GM12878 (cell line): ENCODE measurements at regions not wholly inside any gene's neighbourhood (a gene's known extent, or its start where the extent isn't known, plus 50 kb on each side); places are given as distances from the start of the nearest gene placed in this dataset.

Source experiments
- ATAC-seq: fragments of 200-7000 bp; cut with Tn5 transposase; 3 replicates; pipeline ENCODE4 v1.9.1; 2020; ENCODE audit warnings: mild to moderate bottlenecking, moderate library complexity
- BruUV-seq: library from RNA; stranded (reverse); fragments of 400-500 nt; replicated peaks from 2 replicates; lab custom pipeline; 2021; lab: Mats Ljungman, UMichigan
- CTCF ChIA-PET: fragments of 300-600 bp; sonication (Branson Sonifier 250); formaldehyde crosslinking; extraction: SDS; loops from one replicate; lab custom pipeline; 2021; ENCODE audit warnings: inconsistent platforms; lab: Yijun Ruan, JAX
- POLR2A ChIA-PET: fragments of 350-600 bp; formaldehyde crosslinking; extraction: SDS; loops from one replicate; lab custom pipeline; 2021; ENCODE audit warnings: inconsistent platforms; lab: Charles Lee
- RAD21 ChIA-PET: fragments of 300-600 bp; sonication (Branson Sonifier 250); formaldehyde crosslinking; loops from one replicate; lab custom pipeline; 2023; ENCODE audit warnings: antibody characterized with exemption; ENCODE audit not compliant: unreplicated experiment; lab: Charles Lee
- SMC1A ChIA-PET: fragments of 300-600 bp; sonication (Branson Sonifier 250); formaldehyde crosslinking; loops from one replicate; lab custom pipeline; 2023; ENCODE audit not compliant: unreplicated experiment, uncharacterized antibody; lab: Charles Lee
- DNase-seq: peaks from one replicate; pipeline ENCODE4 v3.0.0-alpha.2; 2011; ENCODE audit warnings: low read depth, low spot score
- FAIRE-seq: peaks from 3 replicates; lab custom pipeline; 2011; peaks lifted over from hg19 to GRCh38; lab: Jason Lieb, UNC
- H2AFZ ChIP-seq: 2 replicates; pipeline ENCODE4 v1.6.0; 2011; ENCODE audit warnings: low read depth, low read length, control low read depth; ENCODE audit not compliant: control insufficient read depth
- H3K27ac ChIP-seq: 2 replicates; pipeline ENCODE4 v1.5.1; 2011; ENCODE audit warnings: control low read depth; ENCODE audit not compliant: control insufficient read depth, insufficient read depth
- H3K27me3 ChIP-seq, 2 experiments: replicated peaks in 1 of 2; 2 replicates each; pipeline versions ENCODE4 v1.6.0 to v1.6.1; 2011; ENCODE audit warnings: low read length in 1 of 2; ENCODE audit not compliant: control insufficient read depth in 2 of 2, insufficient read depth in 2 of 2
- H3K36me3 ChIP-seq, 2 experiments: 2 replicates each; pipeline ENCODE4 v1.5.1; 2011; ENCODE audit warnings: low read length in 1 of 2; ENCODE audit not compliant: control insufficient read depth in 2 of 2, insufficient read depth in 2 of 2
- H3K4me1 ChIP-seq: 2 replicates; pipeline ENCODE4 v1.6.1; 2011; ENCODE audit warnings: mild to moderate bottlenecking, low read length, moderate library complexity, mixed read lengths; ENCODE audit not compliant: control insufficient read depth, insufficient read depth
- H3K4me2 ChIP-seq: 2 replicates; pipeline ENCODE4 v1.6.0; 2011; ENCODE audit warnings: control low read depth; ENCODE audit not compliant: control insufficient read depth, insufficient read depth
- H3K4me3 ChIP-seq: fragments of 200-600 bp; sonication (generic); 2 replicates; pipeline ENCODE4 v1.5.1; 2016
- H3K79me2 ChIP-seq: 2 replicates; pipeline ENCODE4 v1.6.0; 2011; ENCODE audit warnings: low read length; ENCODE audit not compliant: control insufficient read depth, insufficient read depth
- H3K9ac ChIP-seq: 2 replicates; pipeline ENCODE4 v1.8.0; 2011; ENCODE audit warnings: low read length, control low read depth, mixed read lengths; ENCODE audit not compliant: control insufficient read depth, insufficient read depth
- H3K9me3 ChIP-seq: replicated peaks from 3 replicates; pipeline ENCODE4 v1.5.1; 2011; ENCODE audit warnings: mild to moderate bottlenecking, low read length; ENCODE audit not compliant: control insufficient read depth, insufficient read depth
- H4K20me1 ChIP-seq: 2 replicates; pipeline ENCODE4 v1.6.0; 2011; ENCODE audit not compliant: control insufficient read depth, insufficient read depth
- DPF2 ChIP-seq: fragments of 450-650 bp; IDR thresholded peaks from 2 replicates; pipeline ENCODE4 v1.6.1; 2017; ENCODE audit warnings: mild to moderate bottlenecking
- EED ChIP-seq: sonication (generic); IDR thresholded peaks from 2 replicates; pipeline ENCODE4 v1.6.1; 2016; ENCODE audit warnings: antibody characterized with exemption, low read depth
- EZH2 ChIP-seq: IDR thresholded peaks from 2 replicates; pipeline ENCODE4 v1.6.1; 2012; ENCODE audit warnings: low read depth, mild to moderate bottlenecking, control low read depth, inconsistent platforms, low read length, borderline replicate concordance; ENCODE audit not compliant: control insufficient read depth
- MYB ChIP-seq: fragments of 150-350 bp; IDR thresholded peaks from 2 replicates; pipeline ENCODE4 v1.6.1; 2014; ENCODE audit warnings: mild to moderate bottlenecking, low read depth, low read length, borderline replicate concordance
- POLR2AphosphoS5 ChIP-seq: IDR thresholded peaks from 2 replicates; pipeline ENCODE4 v1.6.1; 2011; ENCODE audit warnings: mild to moderate bottlenecking, low read length, inconsistent platforms
- POU2F2 ChIP-seq: IDR thresholded peaks from 3 replicates; pipeline ENCODE4 v1.6.1; 2011; ENCODE audit warnings: low read depth, mild to moderate bottlenecking, low read length, borderline replicate concordance
- RBBP5 ChIP-seq: fragments of 200-600 bp; sonication (generic); conservative IDR thresholded peaks from 2 replicates; pipeline ENCODE4 v1.6.1; 2016
- RCOR1 ChIP-seq: conservative IDR thresholded peaks from 2 replicates; pipeline ENCODE4 v1.6.1; 2012; ENCODE audit warnings: low read depth, low read length, improper control_type of control experiment
- SIN3A ChIP-seq: IDR thresholded peaks from 2 replicates; pipeline ENCODE4 v1.6.1; 2012; ENCODE audit warnings: low read depth, low read length, improper control_type of control experiment
- TARDBP ChIP-seq: IDR thresholded peaks from 2 replicates; pipeline ENCODE4 v1.6.1; 2016; ENCODE audit warnings: borderline replicate concordance
- ZBTB11 ChIP-seq: fragments of 450-650 bp; formaldehyde crosslinking; IDR thresholded peaks from 2 replicates; pipeline ENCODE4 v1.5.0; 2022; ENCODE audit warnings: mild to moderate bottlenecking, missing genetic modification characterization
- ZSCAN29 ChIP-seq: fragments of 450-650 bp; IDR thresholded peaks from 2 replicates; pipeline ENCODE4 v1.6.1; 2017; ENCODE audit warnings: mild to moderate bottlenecking, moderate library complexity
- WGBS: methylation state at CpG from one replicate; pipeline ENCODE4 v1.1.6; 2016; ENCODE audit warnings: low lambda C conversion rate; ENCODE audit not compliant: insufficient replicate concordance, insufficient coverage; ENCODE audit errors: missing lambda C conversion rate; 5-methylcytosine and 5-hydroxymethylcytosine counted together
- in situ Hi-C: fragments of 300-500 bp; cut with MboI; formaldehyde crosslinking; loops from 9 replicates; pipeline ENCODE4 v1.14.3; 2018; ENCODE audit warnings: mixed read lengths
- intact Hi-C: fragments of 100-400 bp; cut with micrococcal nuclease; formaldehyde crosslinking; loops from one replicate; pipeline ENCODE4 v1.14.2; 2022; ENCODE audit not compliant: unreplicated experiment
- TF ChIP-seq, protein P1 (sequence below): fragments of 450-650 bp; IDR thresholded peaks from 2 replicates; pipeline ENCODE4 v1.6.1; 2016; ENCODE audit warnings: mild to moderate bottlenecking

GRCh38 chr16:6374821-6375220 lies 957.8 kb upstream of the RBFOX1 start:
- ATAC-seq (no peak), DNase-seq (no peak), FAIRE-seq (no peak)
- ChIA-PET CTCF (no interaction called here), SMC1A (no interaction called here), POLR2A (no interaction called here), RAD21 (no interaction called here)
- Histone ChIP-seq H3K36me3 (no peaks in the 10 kb centered on the region), H3K9ac (no peak overlapping the region), H2AFZ (no peak overlapping the region), H3K79me2 (no peaks in the 10 kb centered on the region), H3K4me1 (no peaks in the 10 kb centered on the region), H3K4me2 (no peak overlapping the region), H3K4me3 (no peak overlapping the region), H3K27ac (no peak overlapping the region), H3K27me3 (no peaks in the 10 kb centered on the region), H4K20me1 (no peaks in the 10 kb centered on the region), H3K9me3 (no peaks in the 10 kb centered on the region; the same call in 2 of the 3 replicates)
- intact Hi-C loops (no loop called here), in situ Hi-C loops (no loop called here)
- no TSS peak for BruUV-seq
- 0% methylated on average over 3 of the region's 3 CpGs for WGBS
- TF ChIP-seq, protein P1, sequence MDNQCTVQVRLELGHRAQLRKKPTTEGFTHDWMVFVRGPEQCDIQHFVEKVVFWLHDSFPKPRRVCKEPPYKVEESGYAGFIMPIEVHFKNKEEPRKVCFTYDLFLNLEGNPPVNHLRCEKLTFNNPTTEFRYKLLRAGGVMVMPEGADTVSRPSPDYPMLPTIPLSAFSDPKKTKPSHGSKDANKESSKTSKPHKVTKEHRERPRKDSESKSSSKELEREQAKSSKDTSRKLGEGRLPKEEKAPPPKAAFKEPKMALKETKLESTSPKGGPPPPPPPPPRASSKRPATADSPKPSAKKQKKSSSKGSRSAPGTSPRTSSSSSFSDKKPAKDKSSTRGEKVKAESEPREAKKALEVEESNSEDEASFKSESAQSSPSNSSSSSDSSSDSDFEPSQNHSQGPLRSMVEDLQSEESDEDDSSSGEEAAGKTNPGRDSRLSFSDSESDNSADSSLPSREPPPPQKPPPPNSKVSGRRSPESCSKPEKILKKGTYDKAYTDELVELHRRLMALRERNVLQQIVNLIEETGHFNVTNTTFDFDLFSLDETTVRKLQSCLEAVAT: no peak
- TF ChIP-seq ZSCAN29 (no peak), RBBP5 (no peak), EZH2 (no peak), EED (no peak), MYB (no peak), TARDBP (no peak), RCOR1 (no peak), ZBTB11 (CRISPR knock-in tag) (no peak), POLR2AphosphoS5 (no peak), POU2F2 (no peak), DPF2 (no peak), SIN3A (no peak)
